Hepatocyte (in vitro differentiated cells): ENCODE measurements at regions not wholly inside any gene's neighbourhood (a gene's known extent, or its start where the extent isn't known, plus 50 kb on each side); places are given as distances from the start of the nearest gene placed in this dataset.

ENCODE experiments used
- CTCF ChIP-seq: fragments of 200-600 bp; sonication (generic); IDR thresholded peaks from 2 replicates; pipeline ENCODE4 v1.5.1; 2016; ENCODE audit warnings: antibody characterized with exemption, mild to moderate bottlenecking; ENCODE audit not compliant: poor library complexity
- EZH2phosphoT487 ChIP-seq: fragments of 200-600 bp; sonication (generic); IDR thresholded peaks from one replicate; pipeline ENCODE4 v1.6.1; 2018; ENCODE audit warnings: antibody characterized with exemption, mild to moderate bottlenecking, low read depth, moderate library complexity; ENCODE audit not compliant: unreplicated experiment, severe bottlenecking

- TF ChIP-seq CTCF = no peak
- no peak for TF ChIP-seq EZH2phosphoT487
Measured at GRCh38 chr2:188788621-188789020, 185.6 kb upstream of the COL3A1 start.
